Right atrium auricular region (tissue), 2 donors: ENCODE measurements at regions not wholly inside any gene's neighbourhood (a gene's known extent, or its start where the extent isn't known, plus 50 kb on each side); places are given as distances from the start of the nearest gene placed in this dataset.

Source experiments
- DNase-seq: peaks from one replicate; pipeline ENCODE4 v3.0.0-alpha.2; 2019; ENCODE audit warnings: low spot score
- H3K27ac ChIP-seq, 2 donors: fragments of 200-600 bp; sonication (generic); 1 replicate in 1 of 2; 2 replicates in 1 of 2; pipeline ENCODE4 v1.5.1; 2016 to 2019
- H3K27me3 ChIP-seq, 2 donors: fragments of 200-600 bp; sonication (generic); one replicate each; pipeline versions ENCODE4 v1.5.1 to v1.6.0; 2017 to 2019
- H3K36me3 ChIP-seq: fragments of 200-600 bp; sonication (generic); one replicate; pipeline ENCODE4 v1.5.1; 2016
- H3K4me1 ChIP-seq, 2 donors: fragments of 200-600 bp; sonication (generic); one replicate each; pipeline versions ENCODE4 v1.5.1 to v1.6.0; 2017 to 2019
- H3K4me3 ChIP-seq, 2 donors: fragments of 200-600 bp; sonication (generic); 1 replicate in 1 of 2; 2 replicates in 1 of 2; pipeline ENCODE4 v1.5.1; 2017 to 2019; ENCODE audit warnings: mild to moderate bottlenecking in 1 of 2, moderate library complexity in 1 of 2
- H3K9me3 ChIP-seq, 2 donors: fragments of 200-600 bp; sonication (generic); one replicate each; pipeline ENCODE4 v1.5.1; 2019
- TF ChIP-seq, protein P1 (sequence below), 2 donors: fragments of 200-600 bp; sonication (generic); IDR thresholded peaks; one replicate each; pipeline ENCODE4 v1.5.1; 2019; ENCODE audit warnings: antibody characterized with exemption in 2 of 2

DNA sequence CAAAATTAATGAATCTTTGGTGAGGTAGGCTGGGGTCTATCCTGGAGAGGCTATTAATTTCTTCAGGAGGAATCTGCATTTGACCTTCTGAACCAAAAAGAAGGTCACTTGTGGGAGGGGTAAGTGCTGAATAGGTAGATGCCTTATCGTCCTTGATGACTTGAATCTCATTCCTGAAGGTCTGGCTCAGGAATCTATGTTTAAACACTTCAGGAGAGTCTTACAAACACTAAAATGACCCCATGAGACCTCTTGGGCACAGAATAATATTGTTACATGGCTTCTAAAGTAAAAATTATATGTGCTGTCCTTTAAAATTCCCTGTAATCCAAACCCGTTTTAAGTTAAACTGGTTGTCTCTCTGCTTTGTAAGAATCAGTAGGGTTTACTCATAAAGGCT is 55.0 kb upstream of the FGGY start:
- H3K27me3 ChIP-seq, result no peaks in the 10 kb centered on the region
- H3K4me1 ChIP-seq, result no peaks in the 10 kb centered on the region
- H3K36me3 ChIP-seq, result no peaks in the 10 kb centered on the region
- H3K4me3 ChIP-seq, result no peak overlapping the region
- DNase-seq, result no peak
- TF ChIP-seq, protein P1, sequence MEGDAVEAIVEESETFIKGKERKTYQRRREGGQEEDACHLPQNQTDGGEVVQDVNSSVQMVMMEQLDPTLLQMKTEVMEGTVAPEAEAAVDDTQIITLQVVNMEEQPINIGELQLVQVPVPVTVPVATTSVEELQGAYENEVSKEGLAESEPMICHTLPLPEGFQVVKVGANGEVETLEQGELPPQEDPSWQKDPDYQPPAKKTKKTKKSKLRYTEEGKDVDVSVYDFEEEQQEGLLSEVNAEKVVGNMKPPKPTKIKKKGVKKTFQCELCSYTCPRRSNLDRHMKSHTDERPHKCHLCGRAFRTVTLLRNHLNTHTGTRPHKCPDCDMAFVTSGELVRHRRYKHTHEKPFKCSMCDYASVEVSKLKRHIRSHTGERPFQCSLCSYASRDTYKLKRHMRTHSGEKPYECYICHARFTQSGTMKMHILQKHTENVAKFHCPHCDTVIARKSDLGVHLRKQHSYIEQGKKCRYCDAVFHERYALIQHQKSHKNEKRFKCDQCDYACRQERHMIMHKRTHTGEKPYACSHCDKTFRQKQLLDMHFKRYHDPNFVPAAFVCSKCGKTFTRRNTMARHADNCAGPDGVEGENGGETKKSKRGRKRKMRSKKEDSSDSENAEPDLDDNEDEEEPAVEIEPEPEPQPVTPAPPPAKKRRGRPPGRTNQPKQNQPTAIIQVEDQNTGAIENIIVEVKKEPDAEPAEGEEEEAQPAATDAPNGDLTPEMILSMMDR (IDR thresholded peaks at IDR 0.05), result no peak
- H3K9me3 ChIP-seq, result peaks cover 0 to 10% of the 10 kb centered on the region in 2 donors
- no peak overlapping the region for H3K27ac ChIP-seq

DNA sequence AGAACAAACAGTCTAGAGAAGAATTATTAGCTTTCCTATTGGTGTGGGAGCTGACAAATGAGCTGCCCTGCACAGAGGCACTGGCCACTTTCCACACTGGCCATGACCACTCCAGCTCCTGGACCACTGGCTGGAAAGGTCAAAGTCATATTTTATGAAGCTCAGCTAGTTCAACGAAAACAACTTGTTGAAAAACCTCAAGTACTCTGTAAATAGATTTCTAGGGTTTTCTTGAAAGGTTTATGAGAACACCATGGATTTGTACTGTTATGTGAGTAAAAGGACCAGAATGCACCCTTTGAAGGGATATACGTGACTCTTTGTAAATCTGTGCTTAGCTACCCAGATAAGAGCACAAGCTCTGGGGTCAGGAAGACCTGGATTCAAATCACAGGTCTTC is 54.5 kb upstream of the FGGY start:
- DNase-seq, result no peak
- Histone ChIP-seq H3K4me3 (no peak overlapping the region), H3K4me1 (no peaks in the 10 kb centered on the region), H3K9me3 (peaks cover 0 to 14% of the 10 kb centered on the region in 2 donors), H3K36me3 (no peaks in the 10 kb centered on the region), H3K27ac (no peak overlapping the region), H3K27me3 (no peaks in the 10 kb centered on the region)
- TF ChIP-seq, protein P1 (IDR thresholded peaks at IDR 0.05), result no peak

DNA sequence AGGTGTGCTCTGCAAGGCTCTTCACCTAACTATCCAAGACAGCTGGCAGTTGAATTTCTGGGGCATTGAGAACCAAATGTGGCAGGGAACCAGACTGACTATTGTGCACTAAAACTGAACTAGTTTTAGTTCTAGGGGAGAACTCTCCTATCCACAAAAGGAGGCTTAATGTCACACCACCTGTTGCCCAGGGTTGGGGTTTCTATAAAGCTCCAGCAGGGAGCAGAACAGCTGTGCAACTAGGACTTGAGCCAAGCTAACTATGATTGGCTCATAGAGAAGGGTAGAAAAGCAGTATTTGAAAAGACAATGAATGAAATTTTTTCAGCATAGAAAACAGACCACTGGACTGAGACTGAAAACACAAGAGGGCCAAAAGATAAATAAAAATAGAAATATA is 53.3 kb upstream of the FGGY start:
- no peak overlapping the region for H3K4me3 ChIP-seq
- no peak for DNase-seq
- H3K9me3 ChIP-seq, result peaks cover 0 to 14% of the 10 kb centered on the region in 2 donors
- H3K27ac ChIP-seq, result no peak overlapping the region
- H3K27me3 ChIP-seq, result no peaks in the 10 kb centered on the region
- H3K36me3 ChIP-seq, result no peaks in the 10 kb centered on the region
- TF ChIP-seq, protein P1 (IDR thresholded peaks at IDR 0.05), result no peak
- H3K4me1 ChIP-seq, result no peaks in the 10 kb centered on the region

DNA sequence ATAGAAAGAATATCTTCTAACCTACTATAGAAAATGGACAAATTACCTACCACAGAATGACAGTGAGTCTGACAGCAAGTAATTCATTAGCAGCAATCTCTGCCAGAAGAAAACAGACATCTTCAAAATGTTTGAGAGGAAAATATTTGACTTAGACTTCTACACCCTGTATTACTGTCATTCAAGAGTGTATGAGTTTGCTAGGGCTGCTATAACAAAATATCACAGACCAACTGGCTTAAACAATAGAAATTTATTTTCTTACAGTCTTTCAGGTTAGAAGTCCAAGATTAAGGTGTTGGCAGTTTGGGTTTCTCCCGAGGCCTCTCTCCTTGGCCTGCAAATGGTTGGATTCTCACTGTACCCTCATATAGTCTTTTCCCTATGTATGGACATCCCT is 52.9 kb upstream of the FGGY start:
- H3K4me3 ChIP-seq, result no peak overlapping the region
- TF ChIP-seq, protein P1 (IDR thresholded peaks at IDR 0.05), result no peak
- peaks cover 0 to 14% of the 10 kb centered on the region in 2 donors for H3K9me3 ChIP-seq

DNA sequence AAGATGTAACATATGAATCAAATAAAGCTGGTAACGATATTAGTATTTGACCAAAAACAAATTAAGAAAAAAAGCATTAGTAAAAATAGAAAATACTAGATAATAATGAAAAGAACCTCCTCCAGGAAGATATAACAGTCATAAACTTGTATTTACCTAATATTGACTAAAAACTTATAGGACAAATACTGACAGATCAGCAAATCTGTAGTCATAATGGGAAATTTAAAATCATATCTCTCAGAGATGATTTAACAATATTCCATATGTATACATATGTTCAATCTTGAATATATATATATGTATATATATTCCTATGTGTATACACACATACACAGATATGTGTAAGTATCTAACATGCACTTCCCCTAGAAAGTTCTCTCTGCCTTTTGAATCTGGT is 52.0 kb upstream of the FGGY start:
- no peak overlapping the region for H3K4me3 ChIP-seq
- H3K9me3 ChIP-seq, result peaks cover 0 to 14% of the 10 kb centered on the region in 2 donors
- no peaks in the 10 kb centered on the region for H3K4me1 ChIP-seq
- no peak overlapping the region for H3K27ac ChIP-seq
- no peaks in the 10 kb centered on the region for H3K36me3 ChIP-seq
- TF ChIP-seq, protein P1 (IDR thresholded peaks at IDR 0.05), result no peak
- DNase-seq, result no peak
- H3K27me3 ChIP-seq, result no peaks in the 10 kb centered on the region

More for the DNA sequence above, 52.9 kb upstream of the FGGY start:
- Histone ChIP-seq H3K27ac (no peak overlapping the region), H3K36me3 (no peaks in the 10 kb centered on the region), H3K27me3 (no peaks in the 10 kb centered on the region), H3K4me1 (no peaks in the 10 kb centered on the region)
- DNase-seq, result no peak
